Stomach (tissue), 4 donors: ENCODE measurements at regions not wholly inside any gene's neighbourhood (a gene's known extent, or its start where the extent isn't known, plus 50 kb on each side); places are given as distances from the start of the nearest gene placed in this dataset.

Experiments
- EP300 ChIP-seq: sonication (generic); formaldehyde crosslinking; IDR thresholded peaks from one replicate; pipeline ENCODE4 v1.6.1; 2017; ENCODE audit warnings: antibody characterized with exemption
- POLR2A ChIP-seq, 4 donors: fragments of 450-650 bp; IDR thresholded peaks; one replicate each; pipeline ENCODE4 v1.6.1; 2016; ENCODE audit warnings: antibody characterized with exemption in 4 of 4, control low read depth in 2 of 4, mild to moderate bottlenecking in 1 of 4, moderate library complexity in 1 of 4
- TF ChIP-seq, protein P1 (sequence below), 7 experiments: fragments of 450-650 bp in 4 of 7; fragments of 200-600 bp in 3 of 7; sonication (generic) in 3 of 7; IDR thresholded peaks; one replicate each; pipeline ENCODE4 v1.5.1; 2016 to 2019; ENCODE audit warnings: antibody characterized with exemption in 7 of 7, control low read depth in 2 of 7, mild to moderate bottlenecking in 1 of 7

DNA sequence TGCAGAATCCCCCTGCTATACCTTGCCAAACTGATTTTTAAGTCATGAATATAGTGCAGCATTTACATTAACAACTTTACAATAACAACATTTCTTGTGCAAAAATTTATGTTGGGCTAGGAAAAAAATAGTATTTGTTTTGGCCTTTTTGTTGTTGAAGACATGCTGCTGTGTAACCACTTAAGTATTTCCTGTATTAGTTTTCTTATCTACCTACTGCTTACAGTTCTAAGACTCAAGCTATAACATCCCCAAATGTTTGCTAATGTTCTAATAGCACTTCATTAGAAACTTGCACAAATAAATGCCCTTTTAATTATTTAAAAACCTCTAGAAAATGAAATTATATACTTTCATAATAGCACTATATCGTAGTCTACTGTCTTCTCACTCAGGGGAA lies 154.3 kb upstream of the DOCK10 start:
- TF ChIP-seq EP300 (no peak), POLR2A (IDR thresholded peaks at IDR 0.05) (no peak)
- TF ChIP-seq, protein P1, sequence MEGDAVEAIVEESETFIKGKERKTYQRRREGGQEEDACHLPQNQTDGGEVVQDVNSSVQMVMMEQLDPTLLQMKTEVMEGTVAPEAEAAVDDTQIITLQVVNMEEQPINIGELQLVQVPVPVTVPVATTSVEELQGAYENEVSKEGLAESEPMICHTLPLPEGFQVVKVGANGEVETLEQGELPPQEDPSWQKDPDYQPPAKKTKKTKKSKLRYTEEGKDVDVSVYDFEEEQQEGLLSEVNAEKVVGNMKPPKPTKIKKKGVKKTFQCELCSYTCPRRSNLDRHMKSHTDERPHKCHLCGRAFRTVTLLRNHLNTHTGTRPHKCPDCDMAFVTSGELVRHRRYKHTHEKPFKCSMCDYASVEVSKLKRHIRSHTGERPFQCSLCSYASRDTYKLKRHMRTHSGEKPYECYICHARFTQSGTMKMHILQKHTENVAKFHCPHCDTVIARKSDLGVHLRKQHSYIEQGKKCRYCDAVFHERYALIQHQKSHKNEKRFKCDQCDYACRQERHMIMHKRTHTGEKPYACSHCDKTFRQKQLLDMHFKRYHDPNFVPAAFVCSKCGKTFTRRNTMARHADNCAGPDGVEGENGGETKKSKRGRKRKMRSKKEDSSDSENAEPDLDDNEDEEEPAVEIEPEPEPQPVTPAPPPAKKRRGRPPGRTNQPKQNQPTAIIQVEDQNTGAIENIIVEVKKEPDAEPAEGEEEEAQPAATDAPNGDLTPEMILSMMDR (IDR thresholded peaks at IDR 0.05): no peak
